ENCODE measurements at regions not wholly inside any gene's neighbourhood (a gene's known extent, or its start where the extent isn't known, plus 50 kb on each side); places are given as distances from the start of the nearest gene placed in this dataset.

- Histone ChIP-seq H3K4me1 (ENCODE audit: low read depth) (peaks cover 13% of the 10 kb centered on the region), H3K27ac (no peak overlapping the region), H3K4me3 (no peak overlapping the region), H3K27me3 (no peaks in the 10 kb centered on the region), H3K9me3 (ENCODE audit: low read depth) (no peaks in the 10 kb centered on the region), H3K36me3 (no peaks in the 10 kb centered on the region)
- DNase-seq (ENCODE audit: low read depth in 1 of 2, low spot score in 1 of 2) = peak in 1 of 2 donors; percentile 53
- TF ChIP-seq CTCF (IDR thresholded peaks at IDR 0.05; ENCODE audit: low read depth, low read length) = no peak
Measured at GRCh38 chr5:128681096-128681495, 143.1 kb upstream of the FBN2 start.

GRCh38 chr5:128681764-128682592 lies 143.9 kb upstream of the FBN2 start:
- Histone ChIP-seq H3K9me3 (ENCODE audit: low read depth) (no peaks in the 10 kb centered on the region), H3K27ac (no peak overlapping the region), H3K27me3 (no peaks in the 10 kb centered on the region), H3K36me3 (no peaks in the 10 kb centered on the region), H3K4me3 (no peak overlapping the region), H3K4me1 (ENCODE audit: low read depth) (peaks cover 13% of the 10 kb centered on the region)
- peak; percentile 8 to 41 for DNase-seq (ENCODE audit: low read depth in 1 of 2, low spot score in 1 of 2)
- TF ChIP-seq CTCF (IDR thresholded peaks at IDR 0.05; ENCODE audit: low read depth, low read length) = no peak

- DNase-seq (ENCODE audit: low read depth in 1 of 2, low spot score in 1 of 2) = no peak
- Histone ChIP-seq H3K4me3 (no peak overlapping the region), H3K4me1 (ENCODE audit: low read depth) (peaks cover 13% of the 10 kb centered on the region), H3K36me3 (no peaks in the 10 kb centered on the region), H3K27ac (no peak overlapping the region), H3K9me3 (ENCODE audit: low read depth) (no peaks in the 10 kb centered on the region), H3K27me3 (no peaks in the 10 kb centered on the region)
- no peak for TF ChIP-seq CTCF (IDR thresholded peaks at IDR 0.05; ENCODE audit: low read depth, low read length)
Measured at GRCh38 chr5:128682669-128683068, 144.6 kb upstream of the FBN2 start.

- H3K27ac ChIP-seq = no peak overlapping the region
- H3K4me3 ChIP-seq = no peak overlapping the region
- TF ChIP-seq CTCF (IDR thresholded peaks at IDR 0.05; ENCODE audit: low read depth, low read length) = no peak
- no peaks in the 10 kb centered on the region for H3K27me3 ChIP-seq
- peaks cover 13% of the 10 kb centered on the region for H3K4me1 ChIP-seq (ENCODE audit: low read depth)
- H3K36me3 ChIP-seq = no peaks in the 10 kb centered on the region
- no peaks in the 10 kb centered on the region for H3K9me3 ChIP-seq (ENCODE audit: low read depth)
- peak in 1 of 2 donors; percentile 73 for DNase-seq (ENCODE audit: low read depth in 1 of 2, low spot score in 1 of 2)
Measured at GRCh38 chr5:128684961-128685360, 146.9 kb upstream of the FBN2 start.

GRCh38 chr5:128687930-128688329 lies 149.9 kb upstream of the FBN2 start:
- Histone ChIP-seq H3K4me1 (ENCODE audit: low read depth) (no peaks in the 10 kb centered on the region), H3K27ac (no peak overlapping the region), H3K27me3 (no peaks in the 10 kb centered on the region), H3K4me3 (no peak overlapping the region), H3K36me3 (no peaks in the 10 kb centered on the region), H3K9me3 (ENCODE audit: low read depth) (no peaks in the 10 kb centered on the region)
- no peak for TF ChIP-seq CTCF (IDR thresholded peaks at IDR 0.05; ENCODE audit: low read depth, low read length)
- no peak for DNase-seq (ENCODE audit: low read depth in 1 of 2, low spot score in 1 of 2)

Measured in cardiac muscle cell (in vitro differentiated cells and primary cell).